Prostate gland (tissue), 2 donors: ENCODE measurements at regions not wholly inside any gene's neighbourhood (a gene's known extent, or its start where the extent isn't known, plus 50 kb on each side); places are given as distances from the start of the nearest gene placed in this dataset.

Source experiments
- POLR2A ChIP-seq: fragments of 450-650 bp; IDR thresholded peaks from one replicate; pipeline ENCODE4 v1.6.1; 2016; ENCODE audit warnings: antibody characterized with exemption, mild to moderate bottlenecking
- POLR2AphosphoS5 ChIP-seq: sonication (generic); formaldehyde crosslinking; IDR thresholded peaks from one replicate; pipeline ENCODE4 v1.6.1; 2017; ENCODE audit warnings: antibody characterized with exemption
- TF ChIP-seq, protein P1 (sequence below), 4 experiments: fragments of 200-600 bp in 2 of 4; fragments of 450-650 bp in 2 of 4; sonication (generic) in 2 of 4; IDR thresholded peaks; 1 replicate in 3 of 4; 2 replicates in 1 of 4; pipeline ENCODE4 v1.5.1; 2016 to 2019; ENCODE audit warnings: antibody characterized with exemption in 4 of 4, mild to moderate bottlenecking in 2 of 4, moderate library complexity in 2 of 4

DNA sequence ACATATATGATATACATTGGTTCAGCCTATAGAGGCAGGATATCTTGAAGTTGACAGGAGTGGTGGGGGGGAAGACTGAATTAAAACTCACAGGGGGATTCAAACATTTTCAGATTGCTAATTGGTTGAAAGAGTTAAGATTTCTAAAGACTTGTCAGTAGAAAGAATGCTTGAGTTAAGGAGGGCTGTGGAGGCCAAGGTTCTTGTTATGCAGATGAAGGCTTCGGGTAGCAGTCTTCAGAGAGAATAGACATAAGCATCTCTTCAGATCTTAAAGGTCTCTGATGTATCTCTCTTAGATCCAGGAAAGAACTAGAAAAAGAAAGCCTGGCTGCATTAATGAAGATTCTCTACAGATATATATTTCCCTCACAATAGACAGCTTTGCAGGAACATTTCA, 209.8 kb upstream of the SEMA3D start:
- TF ChIP-seq, protein P1, sequence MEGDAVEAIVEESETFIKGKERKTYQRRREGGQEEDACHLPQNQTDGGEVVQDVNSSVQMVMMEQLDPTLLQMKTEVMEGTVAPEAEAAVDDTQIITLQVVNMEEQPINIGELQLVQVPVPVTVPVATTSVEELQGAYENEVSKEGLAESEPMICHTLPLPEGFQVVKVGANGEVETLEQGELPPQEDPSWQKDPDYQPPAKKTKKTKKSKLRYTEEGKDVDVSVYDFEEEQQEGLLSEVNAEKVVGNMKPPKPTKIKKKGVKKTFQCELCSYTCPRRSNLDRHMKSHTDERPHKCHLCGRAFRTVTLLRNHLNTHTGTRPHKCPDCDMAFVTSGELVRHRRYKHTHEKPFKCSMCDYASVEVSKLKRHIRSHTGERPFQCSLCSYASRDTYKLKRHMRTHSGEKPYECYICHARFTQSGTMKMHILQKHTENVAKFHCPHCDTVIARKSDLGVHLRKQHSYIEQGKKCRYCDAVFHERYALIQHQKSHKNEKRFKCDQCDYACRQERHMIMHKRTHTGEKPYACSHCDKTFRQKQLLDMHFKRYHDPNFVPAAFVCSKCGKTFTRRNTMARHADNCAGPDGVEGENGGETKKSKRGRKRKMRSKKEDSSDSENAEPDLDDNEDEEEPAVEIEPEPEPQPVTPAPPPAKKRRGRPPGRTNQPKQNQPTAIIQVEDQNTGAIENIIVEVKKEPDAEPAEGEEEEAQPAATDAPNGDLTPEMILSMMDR (IDR thresholded peaks at IDR 0.05), result no peak
- no peak for TF ChIP-seq POLR2AphosphoS5
- TF ChIP-seq POLR2A, result no peak
